ENCODE measurements at regions not wholly inside any gene's neighbourhood (a gene's known extent, or its start where the extent isn't known, plus 50 kb on each side); places are given as distances from the start of the nearest gene placed in this dataset.

- no peak for DNase-seq (ENCODE audit: low read depth, low spot score)
- no peak overlapping the region for H3K9ac ChIP-seq (ENCODE audit: control insufficient read depth, extremely low read depth, insufficient read depth, low read length)
- no peaks in the 10 kb centered on the region for H3K36me3 ChIP-seq (ENCODE audit: control insufficient read depth in 2 of 2, extremely low read depth in 1 of 2, insufficient read depth in 2 of 2, low read length in 2 of 2)
- no peak for FAIRE-seq
- H3K4me3 ChIP-seq (ENCODE audit: control insufficient read depth in 2 of 3, extremely low read depth in 1 of 3, insufficient read depth in 2 of 3, low read depth in 1 of 3, low read length in 3 of 3) = no peak overlapping the region
- TF ChIP-seq EZH2 (IDR thresholded peaks at IDR 0.05; ENCODE audit: low read length) (no peak), CTCF (optimal IDR thresholded peaks at IDR 0.05 in 1 of 3, IDR thresholded peaks at IDR 0.05 in 1 of 3, conservative IDR thresholded peaks at IDR 0.05 in 1 of 3; ENCODE audit: extremely low read depth in 1 of 3, insufficient read depth in 2 of 3, low read length in 3 of 3) (no peak)
- no peaks in the 10 kb centered on the region for H3K9me3 ChIP-seq (ENCODE audit: control insufficient read depth, low read depth, low read length)
- H3K27me3 ChIP-seq (ENCODE audit: control insufficient read depth, extremely low read depth, insufficient read depth, low read length) = no peaks in the 10 kb centered on the region
- no peak overlapping the region for H2AFZ ChIP-seq (ENCODE audit: control insufficient read depth, low read length)
- no peak overlapping the region for H3K4me2 ChIP-seq (ENCODE audit: control insufficient read depth, extremely low read depth, insufficient read depth, low read depth, low read length)
- no peak overlapping the region for H3K27ac ChIP-seq (ENCODE audit: control insufficient read depth, insufficient read depth, low read length)
- dilution Hi-C loops (cut with MboI; ENCODE audit: extremely low pct_ligation_motif_present, low sequenced_read_pairs) = no loop called here
- H4K20me1 ChIP-seq (ENCODE audit: control insufficient read depth, extremely low read depth, insufficient read depth, low read length) = no peaks in the 10 kb centered on the region
- no peaks in the 10 kb centered on the region for H3K9me1 ChIP-seq (ENCODE audit: control insufficient read depth, extremely low read depth, insufficient read depth, low read length)
- no peaks in the 10 kb centered on the region for H3K79me2 ChIP-seq (ENCODE audit: control insufficient read depth, insufficient read depth, low read length)
- no peaks in the 10 kb centered on the region for H3K4me1 ChIP-seq (ENCODE audit: control insufficient read depth, extremely low read depth, insufficient read depth, low read length)
Measured at GRCh38 chr10:4219901-4220300, 434.9 kb upstream of the KLF6 start.

GRCh38 chr10:4217653-4218052 is 432.6 kb upstream of the KLF6 start:
- H3K36me3 ChIP-seq (ENCODE audit: control insufficient read depth in 2 of 2, extremely low read depth in 1 of 2, insufficient read depth in 2 of 2, low read length in 2 of 2) = no peaks in the 10 kb centered on the region
- H3K4me1 ChIP-seq (ENCODE audit: control insufficient read depth, extremely low read depth, insufficient read depth, low read length) = peaks cover 4% of the 10 kb centered on the region
- H3K9ac ChIP-seq (ENCODE audit: control insufficient read depth, extremely low read depth, insufficient read depth, low read length) = no peak overlapping the region
- H3K9me3 ChIP-seq (ENCODE audit: control insufficient read depth, low read depth, low read length) = no peaks in the 10 kb centered on the region
- H2AFZ ChIP-seq (ENCODE audit: control insufficient read depth, low read length) = no peak overlapping the region
- no peak overlapping the region for H3K27ac ChIP-seq (ENCODE audit: control insufficient read depth, insufficient read depth, low read length)
- no peak overlapping the region for H3K4me3 ChIP-seq (ENCODE audit: control insufficient read depth in 2 of 3, extremely low read depth in 1 of 3, insufficient read depth in 2 of 3, low read depth in 1 of 3, low read length in 3 of 3)
- no peaks in the 10 kb centered on the region for H3K79me2 ChIP-seq (ENCODE audit: control insufficient read depth, insufficient read depth, low read length)
- dilution Hi-C loops (cut with MboI; ENCODE audit: extremely low pct_ligation_motif_present, low sequenced_read_pairs) = no loop called here
- DNase-seq (ENCODE audit: low read depth, low spot score) (no peak), FAIRE-seq (no peak)
- no peak overlapping the region for H3K4me2 ChIP-seq (ENCODE audit: control insufficient read depth, extremely low read depth, insufficient read depth, low read depth, low read length)
- H3K9me1 ChIP-seq (ENCODE audit: control insufficient read depth, extremely low read depth, insufficient read depth, low read length) = no peaks in the 10 kb centered on the region
- H4K20me1 ChIP-seq (ENCODE audit: control insufficient read depth, extremely low read depth, insufficient read depth, low read length) = no peaks in the 10 kb centered on the region
- no peak for TF ChIP-seq EZH2 (IDR thresholded peaks at IDR 0.05; ENCODE audit: low read length)
- TF ChIP-seq CTCF (optimal IDR thresholded peaks at IDR 0.05 in 1 of 3, IDR thresholded peaks at IDR 0.05 in 1 of 3, conservative IDR thresholded peaks at IDR 0.05 in 1 of 3; ENCODE audit: extremely low read depth in 1 of 3, insufficient read depth in 2 of 3, low read length in 3 of 3) = no peak
- no peaks in the 10 kb centered on the region for H3K27me3 ChIP-seq (ENCODE audit: control insufficient read depth, extremely low read depth, insufficient read depth, low read length)

All from keratinocyte (primary cell).